Hepatocyte (in vitro differentiated cells): ENCODE measurements at regions not wholly inside any gene's neighbourhood (a gene's known extent, or its start where the extent isn't known, plus 50 kb on each side); places are given as distances from the start of the nearest gene placed in this dataset.

Experiments
- EZH2 ChIP-seq: fragments of 200-600 bp; sonication (generic); IDR thresholded peaks from 2 replicates; pipeline ENCODE4 v1.6.1; 2016; ENCODE audit warnings: antibody characterized with exemption, mild to moderate bottlenecking, borderline replicate concordance
- EZH2phosphoT487 ChIP-seq: fragments of 200-600 bp; sonication (generic); IDR thresholded peaks from one replicate; pipeline ENCODE4 v1.6.1; 2018; ENCODE audit warnings: antibody characterized with exemption, mild to moderate bottlenecking, low read depth, moderate library complexity; ENCODE audit not compliant: unreplicated experiment, severe bottlenecking
- TF ChIP-seq, protein P1 (sequence below): fragments of 200-600 bp; sonication (generic); IDR thresholded peaks from 2 replicates; pipeline ENCODE4 v1.5.1; 2016; ENCODE audit warnings: antibody characterized with exemption, mild to moderate bottlenecking; ENCODE audit not compliant: poor library complexity

DNA sequence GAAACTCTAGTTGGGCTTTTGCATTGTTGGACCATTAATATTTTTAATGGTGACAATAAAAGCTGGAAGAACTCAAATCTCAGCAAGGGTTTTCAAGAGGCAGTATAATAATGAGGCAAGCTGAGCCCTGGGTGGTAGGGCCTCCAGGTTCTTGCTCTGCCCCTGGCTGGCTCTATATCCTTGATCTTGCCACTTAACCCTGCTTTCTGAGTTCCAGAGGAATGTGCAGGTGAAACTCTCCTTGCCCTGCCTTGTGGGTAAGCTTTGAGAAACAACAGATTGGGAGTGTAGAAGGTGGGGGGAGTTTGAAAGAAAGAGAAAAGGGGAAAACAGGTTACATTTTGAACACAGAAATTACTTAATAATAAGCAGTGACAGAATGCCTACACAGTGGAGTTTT lies 103.3 kb upstream of the MAP4K3 start:
- TF ChIP-seq, protein P1, sequence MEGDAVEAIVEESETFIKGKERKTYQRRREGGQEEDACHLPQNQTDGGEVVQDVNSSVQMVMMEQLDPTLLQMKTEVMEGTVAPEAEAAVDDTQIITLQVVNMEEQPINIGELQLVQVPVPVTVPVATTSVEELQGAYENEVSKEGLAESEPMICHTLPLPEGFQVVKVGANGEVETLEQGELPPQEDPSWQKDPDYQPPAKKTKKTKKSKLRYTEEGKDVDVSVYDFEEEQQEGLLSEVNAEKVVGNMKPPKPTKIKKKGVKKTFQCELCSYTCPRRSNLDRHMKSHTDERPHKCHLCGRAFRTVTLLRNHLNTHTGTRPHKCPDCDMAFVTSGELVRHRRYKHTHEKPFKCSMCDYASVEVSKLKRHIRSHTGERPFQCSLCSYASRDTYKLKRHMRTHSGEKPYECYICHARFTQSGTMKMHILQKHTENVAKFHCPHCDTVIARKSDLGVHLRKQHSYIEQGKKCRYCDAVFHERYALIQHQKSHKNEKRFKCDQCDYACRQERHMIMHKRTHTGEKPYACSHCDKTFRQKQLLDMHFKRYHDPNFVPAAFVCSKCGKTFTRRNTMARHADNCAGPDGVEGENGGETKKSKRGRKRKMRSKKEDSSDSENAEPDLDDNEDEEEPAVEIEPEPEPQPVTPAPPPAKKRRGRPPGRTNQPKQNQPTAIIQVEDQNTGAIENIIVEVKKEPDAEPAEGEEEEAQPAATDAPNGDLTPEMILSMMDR: no peak
- TF ChIP-seq EZH2 (no peak), EZH2phosphoT487 (no peak)
